Effector memory CD4-positive, alpha-beta T cell (primary cell): ENCODE measurements at regions not wholly inside any gene's neighbourhood (a gene's known extent, or its start where the extent isn't known, plus 50 kb on each side); places are given as distances from the start of the nearest gene placed in this dataset.

Experiments used
- DNase-seq, 3 donors: peaks; one replicate each; pipeline ENCODE4 v3.0.0-alpha.2; 2020
- H3K27ac ChIP-seq: 2 replicates; pipeline ENCODE4 v1.7.0; 2013; ENCODE audit warnings: mild to moderate bottlenecking, low read length, moderate library complexity; ENCODE audit not compliant: insufficient read depth, poor library complexity, severe bottlenecking
- H3K27me3 ChIP-seq: replicated peaks from 2 replicates; pipeline ENCODE4 v1.7.0; 2013; ENCODE audit warnings: mild to moderate bottlenecking, low read length; ENCODE audit not compliant: insufficient read depth, control insufficient read depth, poor library complexity, severe bottlenecking
- H3K36me3 ChIP-seq: 2 replicates; pipeline ENCODE4 v1.7.0; 2013; ENCODE audit warnings: mild to moderate bottlenecking, low read length, moderate library complexity; ENCODE audit not compliant: control insufficient read depth, insufficient read depth
- H3K4me1 ChIP-seq: 2 replicates; pipeline ENCODE4 v1.7.0; 2013; ENCODE audit warnings: low read length, mild to moderate bottlenecking; ENCODE audit not compliant: control insufficient read depth, insufficient read depth, poor library complexity, severe bottlenecking
- H3K4me3 ChIP-seq: 2 replicates; pipeline ENCODE4 v1.7.0; 2013; ENCODE audit warnings: low read length, low read depth, mild to moderate bottlenecking; ENCODE audit not compliant: insufficient read depth, poor library complexity, severe bottlenecking
- H3K9me3 ChIP-seq: 2 replicates; pipeline ENCODE4 v1.7.0; 2013; ENCODE audit warnings: mild to moderate bottlenecking, low read length, moderate library complexity; ENCODE audit not compliant: control insufficient read depth

DNA sequence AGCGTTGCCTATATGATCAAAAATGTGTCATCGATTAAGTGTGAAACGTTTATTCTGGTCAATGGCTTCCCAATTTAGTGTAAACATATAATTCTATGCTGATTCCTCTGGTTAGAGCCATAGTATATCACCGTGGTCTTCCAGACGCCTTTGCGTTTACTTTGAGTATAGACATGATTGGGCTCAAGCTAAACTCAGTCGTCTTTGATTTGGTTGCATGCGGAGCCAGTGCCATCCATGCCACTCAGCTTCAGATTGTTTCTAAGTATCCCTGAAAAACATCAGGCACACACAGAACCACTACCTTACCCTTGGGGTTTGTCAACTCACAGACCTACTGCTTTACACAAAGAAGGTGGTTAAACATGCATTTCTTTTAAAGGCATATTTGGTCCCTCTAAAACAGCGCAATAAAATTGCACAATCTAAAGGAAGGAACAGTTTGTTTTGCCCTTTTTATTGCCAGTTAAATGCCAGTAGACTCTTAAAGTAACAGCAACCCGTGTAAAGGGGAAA is 273.6 kb upstream of the KLF6 start:
- Histone ChIP-seq H3K9me3 (no peaks in the 10 kb centered on the region), H3K27ac (no peak overlapping the region), H3K27me3 (no peaks in the 10 kb centered on the region), H3K4me1 (peaks cover 18% of the 10 kb centered on the region), H3K4me3 (no peak overlapping the region), H3K36me3 (no peaks in the 10 kb centered on the region)
- no peak for DNase-seq

DNA sequence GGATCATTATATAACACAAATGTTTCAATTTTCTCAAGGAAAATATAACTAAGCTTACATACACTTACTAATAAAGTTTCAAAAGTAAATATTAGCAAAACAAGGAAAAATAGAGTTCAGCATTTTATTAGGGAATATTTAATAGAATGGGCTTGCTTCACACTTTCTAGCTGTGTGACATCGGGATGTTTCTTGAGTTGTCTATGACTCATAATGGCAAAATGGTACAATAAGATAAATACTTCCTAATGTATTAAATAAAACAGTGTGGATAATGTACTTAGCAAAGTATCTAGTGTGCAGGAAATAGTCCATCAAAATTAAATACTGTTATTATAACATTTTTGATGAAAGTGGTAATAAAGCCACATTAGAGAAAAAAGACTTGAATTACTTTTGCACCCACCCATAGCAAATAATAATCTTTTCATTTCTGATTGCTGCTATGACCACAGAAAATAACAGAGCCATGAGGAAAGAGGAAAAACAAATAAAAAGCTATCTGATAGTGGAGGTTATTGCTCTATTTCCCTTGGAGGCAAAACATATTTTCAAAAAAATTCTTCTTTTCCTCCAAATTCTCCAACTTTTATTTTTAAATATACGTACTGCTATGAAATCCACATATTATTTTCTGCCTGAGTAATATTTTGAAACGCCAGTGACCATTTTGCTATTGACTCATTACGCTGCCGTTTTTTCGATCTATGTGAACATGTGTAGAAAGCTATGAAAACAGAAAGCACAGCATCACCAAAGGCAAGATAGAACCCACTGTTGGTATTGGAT is 272.9 kb upstream of the KLF6 start:
- no peak overlapping the region for H3K4me3 ChIP-seq
- DNase-seq = no peak
- no peak overlapping the region for H3K27ac ChIP-seq
- H3K9me3 ChIP-seq = no peaks in the 10 kb centered on the region
- H3K4me1 ChIP-seq = peaks cover 18% of the 10 kb centered on the region
- H3K36me3 ChIP-seq = no peaks in the 10 kb centered on the region
- H3K27me3 ChIP-seq = no peaks in the 10 kb centered on the region

DNA sequence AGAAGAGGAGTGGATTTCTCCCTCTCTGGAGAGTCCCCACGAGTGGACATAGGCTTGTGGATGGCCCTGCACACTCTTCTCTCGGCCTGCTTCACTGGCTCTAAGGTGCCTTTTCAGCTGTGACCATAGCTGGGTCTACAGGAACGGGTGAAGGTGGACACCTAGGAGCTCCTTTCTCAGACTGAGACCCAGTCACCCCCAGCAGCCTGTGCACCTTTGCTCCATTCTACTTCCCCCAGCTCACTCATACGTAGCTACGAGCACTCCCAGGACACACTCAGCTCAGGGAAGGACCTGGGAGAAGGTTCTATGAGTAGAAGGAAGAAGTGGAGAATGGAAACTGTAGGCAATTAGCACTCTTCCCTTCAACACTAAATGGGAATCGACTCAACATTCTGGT is 272.0 kb upstream of the KLF6 start:
- DNase-seq = no peak
- Histone ChIP-seq H3K36me3 (no peaks in the 10 kb centered on the region), H3K27me3 (no peaks in the 10 kb centered on the region), H3K9me3 (no peaks in the 10 kb centered on the region), H3K4me3 (no peak overlapping the region), H3K4me1 (peaks cover 18% of the 10 kb centered on the region), H3K27ac (no peak overlapping the region)

DNA sequence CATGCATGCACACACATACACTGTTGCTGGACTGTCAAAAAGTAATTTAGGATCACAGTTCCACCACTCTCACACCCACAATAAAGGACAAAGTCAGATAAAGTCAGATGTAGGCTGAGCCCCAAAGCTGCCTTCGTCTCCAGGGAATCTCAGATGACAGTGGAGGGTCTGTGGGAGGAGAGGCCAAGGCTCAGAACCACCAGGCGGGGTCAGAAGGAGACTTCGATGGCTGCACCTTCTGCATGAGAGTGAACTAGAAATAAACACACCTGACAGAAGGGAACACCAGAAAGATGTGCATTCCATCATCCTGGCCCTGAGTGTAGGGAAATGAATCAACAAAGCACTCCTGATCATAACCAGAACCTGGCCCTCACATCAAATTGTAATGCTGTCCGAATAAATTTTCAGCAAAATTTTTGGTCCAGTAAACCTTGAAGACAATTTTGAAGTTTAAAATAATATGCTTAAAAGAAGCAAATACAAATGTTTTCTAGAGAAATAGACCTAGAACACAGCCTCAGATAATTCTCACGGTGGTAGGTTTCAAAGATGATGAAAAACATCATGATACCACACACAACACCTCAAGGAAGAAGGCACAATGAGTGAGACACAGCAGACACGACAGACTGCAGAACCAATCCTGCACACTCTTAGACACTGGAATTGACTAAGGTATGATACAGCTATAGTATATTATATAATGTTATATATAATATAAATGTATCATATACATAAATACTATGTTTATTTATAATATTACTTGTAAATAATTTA is 269.8 kb upstream of the KLF6 start:
- H3K27ac ChIP-seq = no peak overlapping the region
- H3K9me3 ChIP-seq = no peaks in the 10 kb centered on the region
- no peaks in the 10 kb centered on the region for H3K27me3 ChIP-seq
- DNase-seq = no peak
- no peak overlapping the region for H3K4me3 ChIP-seq
- H3K4me1 ChIP-seq = peaks cover 4% of the 10 kb centered on the region
- no peaks in the 10 kb centered on the region for H3K36me3 ChIP-seq

DNA sequence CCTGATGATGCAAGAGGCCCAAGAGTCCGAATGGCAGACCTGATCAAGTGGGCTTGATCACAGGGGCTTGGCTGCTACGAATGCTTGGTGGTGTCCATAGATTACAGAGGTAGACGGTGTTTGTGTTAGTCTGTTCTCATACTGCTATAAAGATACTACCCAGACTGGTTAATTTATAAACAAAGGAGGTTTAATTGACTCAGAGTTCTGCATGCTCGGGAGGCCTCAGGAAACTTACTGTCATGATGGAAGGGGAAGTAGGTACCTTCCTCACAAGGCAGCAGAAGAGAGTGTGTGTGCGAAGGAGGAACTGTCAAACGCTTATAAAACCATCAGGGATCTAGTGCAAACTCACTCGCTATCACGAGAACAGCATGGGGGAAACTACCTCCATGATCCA is 268.9 kb upstream of the KLF6 start:
- no peak overlapping the region for H3K27ac ChIP-seq
- no peaks in the 10 kb centered on the region for H3K9me3 ChIP-seq
- H3K27me3 ChIP-seq = no peaks in the 10 kb centered on the region
- no peak for DNase-seq
- H3K4me3 ChIP-seq = no peak overlapping the region
- no peaks in the 10 kb centered on the region for H3K4me1 ChIP-seq
- H3K36me3 ChIP-seq = no peaks in the 10 kb centered on the region

DNA sequence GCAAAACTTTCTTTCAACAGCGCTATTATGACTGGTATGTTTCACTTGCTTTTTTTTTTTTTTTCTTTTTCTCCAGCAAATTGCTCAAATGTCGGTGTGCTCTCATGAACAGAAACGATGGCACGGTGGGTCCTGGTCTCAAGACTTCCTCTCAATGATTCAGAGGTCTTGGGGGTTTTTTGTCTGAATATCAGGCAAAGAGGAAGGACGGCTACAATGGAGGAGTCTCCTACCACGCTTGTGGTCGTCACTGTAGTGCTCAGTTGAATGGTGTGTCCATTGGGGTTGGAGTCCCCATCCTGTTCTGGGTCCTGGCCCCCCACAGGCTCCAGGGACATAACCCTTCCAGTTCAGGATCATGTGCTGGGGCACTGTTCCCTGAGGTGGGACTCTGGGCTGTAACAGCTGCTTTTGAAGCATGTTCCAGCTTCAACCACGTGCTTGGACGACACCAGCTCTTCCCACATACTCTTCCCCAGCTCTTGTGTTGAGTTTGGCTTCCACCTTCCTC is 266.7 kb upstream of the KLF6 start:
- no peak for DNase-seq
- H3K36me3 ChIP-seq = no peaks in the 10 kb centered on the region
- H3K9me3 ChIP-seq = no peaks in the 10 kb centered on the region
- no peaks in the 10 kb centered on the region for H3K4me1 ChIP-seq
- H3K27ac ChIP-seq = no peak overlapping the region
- H3K27me3 ChIP-seq = no peaks in the 10 kb centered on the region
- no peak overlapping the region for H3K4me3 ChIP-seq

DNA sequence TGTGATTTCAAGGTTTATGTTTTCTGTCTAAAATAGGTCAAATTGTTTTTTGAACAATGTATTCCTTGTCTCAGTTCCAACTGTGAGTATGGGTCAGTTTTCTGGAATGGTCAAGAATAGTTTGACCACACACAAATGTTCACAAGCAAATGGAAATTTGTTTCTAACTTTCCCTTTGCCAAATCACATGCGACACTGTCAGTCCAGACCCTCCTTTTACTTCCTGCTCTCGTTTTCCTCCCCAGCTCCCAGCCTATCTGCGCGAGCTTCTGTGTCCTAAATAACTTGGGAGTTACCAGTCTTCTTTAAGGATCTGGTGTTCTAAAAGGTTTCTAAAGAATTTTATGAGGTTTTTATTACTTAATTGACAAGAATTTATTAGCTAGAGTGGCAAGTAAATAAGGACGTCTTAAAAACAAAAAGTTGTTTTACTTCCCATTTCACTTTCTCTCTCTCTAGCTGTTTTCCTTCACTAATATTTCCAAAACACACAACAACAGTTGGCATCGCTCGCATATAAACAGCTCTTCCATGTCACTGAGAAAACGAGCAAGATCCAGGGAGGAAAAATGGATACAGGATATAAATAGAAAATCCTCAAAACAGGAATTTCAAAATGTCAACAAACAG is 266.1 kb upstream of the KLF6 start:
- Histone ChIP-seq H3K9me3 (no peaks in the 10 kb centered on the region), H3K27me3 (no peaks in the 10 kb centered on the region), H3K36me3 (no peaks in the 10 kb centered on the region), H3K4me1 (no peaks in the 10 kb centered on the region), H3K27ac (no peak overlapping the region), H3K4me3 (no peak overlapping the region)
- DNase-seq = no peak

DNA sequence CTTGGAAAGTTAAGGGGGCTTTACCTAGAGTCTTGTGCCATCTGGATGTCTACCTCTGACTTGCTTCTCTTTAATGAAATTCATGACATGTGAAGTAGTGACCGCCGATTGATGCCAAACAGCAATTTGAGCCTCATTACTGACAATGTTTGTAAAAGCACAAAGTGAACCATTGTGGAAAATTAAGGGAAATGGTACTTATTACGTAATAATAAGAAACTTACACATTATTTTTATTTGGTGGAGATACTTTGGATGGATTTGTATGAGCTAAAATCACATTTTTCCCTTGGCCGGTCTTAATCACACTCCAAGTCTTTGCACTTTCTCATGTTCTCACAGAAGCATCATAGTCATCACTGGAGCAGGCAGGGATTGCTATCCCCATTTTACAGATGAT is 265.1 kb upstream of the KLF6 start:
- H3K4me1 ChIP-seq = no peaks in the 10 kb centered on the region
- H3K27me3 ChIP-seq = no peaks in the 10 kb centered on the region
- DNase-seq = no peak
- H3K9me3 ChIP-seq = no peaks in the 10 kb centered on the region
- H3K27ac ChIP-seq = no peak overlapping the region
- no peaks in the 10 kb centered on the region for H3K36me3 ChIP-seq
- no peak overlapping the region for H3K4me3 ChIP-seq

DNA sequence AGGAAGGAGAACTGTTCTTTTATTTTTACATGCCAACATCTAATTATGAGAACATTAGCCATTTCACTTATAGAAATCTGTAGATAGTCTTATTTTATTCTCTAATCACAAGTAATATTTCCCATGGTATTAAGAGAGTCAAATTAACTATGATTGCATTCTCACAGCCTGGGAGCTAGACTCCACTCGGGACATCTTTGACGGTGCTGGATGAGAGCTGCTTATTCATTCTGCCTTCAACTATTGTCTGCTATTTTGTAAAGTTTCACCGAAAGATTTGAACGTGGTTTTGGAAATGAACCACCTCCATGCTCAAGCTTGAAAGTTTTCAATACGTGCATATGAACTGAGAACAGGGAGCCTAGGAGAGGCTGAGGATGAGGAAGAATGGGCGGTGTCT is 264.3 kb upstream of the KLF6 start:
- Histone ChIP-seq H3K27me3 (no peaks in the 10 kb centered on the region), H3K9me3 (no peaks in the 10 kb centered on the region), H3K4me3 (no peak overlapping the region), H3K27ac (no peak overlapping the region), H3K36me3 (no peaks in the 10 kb centered on the region), H3K4me1 (no peaks in the 10 kb centered on the region)
- DNase-seq = no peak
